ENCODE measurements at regions not wholly inside any gene's neighbourhood (a gene's known extent, or its start where the extent isn't known, plus 50 kb on each side); places are given as distances from the start of the nearest gene placed in this dataset.

- DNase-seq (ENCODE audit: low read depth in 2 of 3, low spot score in 2 of 3), result no peak
Measured at GRCh38 chr10:8583096-8583495, 528.6 kb downstream of the GATA3 start.

- DNase-seq (ENCODE audit: low read depth in 2 of 3, low spot score in 2 of 3), result no peak
Measured at GRCh38 chr10:8584666-8585065, 530.2 kb downstream of the GATA3 start.

GRCh38 chr10:8586504-8586903, 532.0 kb downstream of the GATA3 start:
- no peak for DNase-seq (ENCODE audit: low read depth in 2 of 3, low spot score in 2 of 3)

- no peak for DNase-seq (ENCODE audit: low read depth in 2 of 3, low spot score in 2 of 3)
Measured at GRCh38 chr10:8588135-8588534, 533.6 kb downstream of the GATA3 start.

- DNase-seq (ENCODE audit: low read depth in 2 of 3, low spot score in 2 of 3), result no peak
Measured at GRCh38 chr10:8590518-8590917, 536.0 kb downstream of the GATA3 start.

GRCh38 chr10:8591640-8592039, 537.2 kb downstream of the GATA3 start:
- no peak for DNase-seq (ENCODE audit: low read depth in 2 of 3, low spot score in 2 of 3)

GRCh38 chr10:8594176-8594575, 539.7 kb downstream of the GATA3 start:
- no peak for DNase-seq (ENCODE audit: low read depth in 2 of 3, low spot score in 2 of 3)

GRCh38 chr10:8594711-8595110, 540.2 kb downstream of the GATA3 start:
- DNase-seq (ENCODE audit: low read depth in 2 of 3, low spot score in 2 of 3), result no peak

GRCh38 chr10:8595140-8595539, 540.7 kb downstream of the GATA3 start:
- no peak for DNase-seq (ENCODE audit: low read depth in 2 of 3, low spot score in 2 of 3)

- no peak for DNase-seq (ENCODE audit: low read depth in 2 of 3, low spot score in 2 of 3)
Measured at GRCh38 chr10:8596929-8597472, 542.5 kb downstream of the GATA3 start.

- no peak for DNase-seq (ENCODE audit: low read depth in 2 of 3, low spot score in 2 of 3)
Measured at GRCh38 chr10:8600192-8600591, 545.7 kb downstream of the GATA3 start.

GRCh38 chr10:8602821-8603220, 548.3 kb downstream of the GATA3 start:
- no peak for DNase-seq (ENCODE audit: low read depth in 2 of 3, low spot score in 2 of 3)

- peak in 1 of 3 donors; percentile 1 for DNase-seq (ENCODE audit: low read depth in 2 of 3, low spot score in 2 of 3)
Measured at GRCh38 chr10:8614054-8614565, 559.6 kb downstream of the GATA3 start.

GRCh38 chr10:8615118-8615517, 560.6 kb downstream of the GATA3 start:
- DNase-seq (ENCODE audit: low read depth in 2 of 3, low spot score in 2 of 3), result no peak

GRCh38 chr10:8616166-8616565, 561.7 kb downstream of the GATA3 start:
- DNase-seq (ENCODE audit: low read depth in 2 of 3, low spot score in 2 of 3), result peak in 1 of 3 donors; percentile 17

- no peak for DNase-seq (ENCODE audit: low read depth in 2 of 3, low spot score in 2 of 3)
Measured at GRCh38 chr10:8617792-8618191, 563.3 kb downstream of the GATA3 start.

GRCh38 chr10:8618834-8619233, 564.3 kb downstream of the GATA3 start:
- DNase-seq (ENCODE audit: low read depth in 2 of 3, low spot score in 2 of 3), result no peak

GRCh38 chr10:8628351-8628750, 573.9 kb downstream of the GATA3 start:
- DNase-seq (ENCODE audit: low read depth in 2 of 3, low spot score in 2 of 3), result no peak

GRCh38 chr10:8633909-8634308, 579.4 kb downstream of the GATA3 start:
- DNase-seq (ENCODE audit: low read depth in 2 of 3, low spot score in 2 of 3), result no peak

GRCh38 chr10:8636371-8636770, 581.9 kb downstream of the GATA3 start:
- DNase-seq (ENCODE audit: low read depth in 2 of 3, low spot score in 2 of 3), result no peak

GRCh38 chr10:8637640-8638039, 583.2 kb downstream of the GATA3 start:
- DNase-seq (ENCODE audit: low read depth in 2 of 3, low spot score in 2 of 3), result no peak

- DNase-seq (ENCODE audit: low read depth in 2 of 3, low spot score in 2 of 3), result no peak
Measured at GRCh38 chr10:8638088-8638672, 583.7 kb downstream of the GATA3 start.

Data from hematopoietic multipotent progenitor cell (in vitro differentiated cells).